HepG2 (cell line): ENCODE measurements at regions not wholly inside any gene's neighbourhood (a gene's known extent, or its start where the extent isn't known, plus 50 kb on each side); places are given as distances from the start of the nearest gene placed in this dataset.

ENCODE experiments used
- ATAC-seq: fragments of 200-7000 bp; cut with Tn5 transposase; 3 replicates; pipeline ENCODE4 v1.9.1; 2020; ENCODE audit warnings: mild to moderate bottlenecking, moderate library complexity
- BruUV-seq: library from RNA; stranded (reverse); fragments of 400-500 nt; replicated peaks from 2 replicates; lab custom pipeline; 2021; lab: Mats Ljungman, UMichigan
- CTCF ChIA-PET: fragments of 300-600 bp; formaldehyde crosslinking; extraction: SDS; loops from one replicate; lab custom pipeline; 2021; ENCODE audit warnings: low total read pairs, inconsistent platforms, low intra/inter-chr PET ratio; lab: Yijun Ruan, JAX
- POLR2A ChIA-PET: fragments of 350-600 bp; sonication (Branson Sonifier 250); formaldehyde crosslinking; loops from one replicate; lab custom pipeline; 2020; ENCODE audit warnings: antibody characterized with exemption, inconsistent platforms; lab: Yijun Ruan, JAX
- DNase-seq: peaks from one replicate; pipeline ENCODE4 v3.0.0-alpha.2; 2015; ENCODE audit warnings: low spot score
- FAIRE-seq: peaks from 3 replicates; lab custom pipeline; 2011; peaks lifted over from hg19 to GRCh38; lab: Jason Lieb, UNC
- H2AFZ ChIP-seq: one replicate; pipeline ENCODE4 v1.6.1; 2011; ENCODE audit warnings: low read length, inconsistent platforms
- H3K27ac ChIP-seq: fragments of 300-600 bp; 3 replicates; pipeline ENCODE4 v1.8.0; 2011; ENCODE audit warnings: mixed run types, mild to moderate bottlenecking, mixed read lengths, low read length, inconsistent platforms; ENCODE audit not compliant: insufficient read depth; ENCODE audit errors: extremely low read length
- H3K27me3 ChIP-seq, 2 experiments: fragments of 200-600 bp in 1 of 2; 2 replicates in 1 of 2; 3 replicates in 1 of 2; pipeline versions ENCODE4 v1.6.0 to v1.8.0; 2011; ENCODE audit warnings: low read length in 2 of 2, mild to moderate bottlenecking in 2 of 2, moderate library complexity in 2 of 2, inconsistent platforms in 1 of 2; ENCODE audit not compliant: insufficient read depth in 2 of 2, control insufficient read depth in 1 of 2
- H3K36me3 ChIP-seq, 2 experiments: fragments of 200-600 bp in 1 of 2; replicated peaks in 1 of 2; 2 replicates in 1 of 2; 3 replicates in 1 of 2; pipeline versions ENCODE4 v1.5.1 to v1.8.0; 2011; ENCODE audit warnings: low read length in 2 of 2, inconsistent platforms in 1 of 2; ENCODE audit not compliant: insufficient read depth in 2 of 2, control insufficient read depth in 1 of 2
- H3K4me1 ChIP-seq: 2 replicates; pipeline ENCODE4 v1.5.1; 2012; ENCODE audit warnings: low read length, inconsistent platforms; ENCODE audit not compliant: insufficient read depth
- H3K4me2 ChIP-seq: 2 replicates; pipeline ENCODE4 v1.6.0; 2011; ENCODE audit warnings: low read depth, low read length, inconsistent platforms
- H3K4me3 ChIP-seq, 3 experiments: fragments of 200-600 bp in 1 of 3; sonication (generic), shearing (Covaris generic) in 1 of 3; replicated peaks in 1 of 3; 2 replicates each; pipeline ENCODE4 v1.5.1; 2011 to 2016; ENCODE audit warnings: low read length in 3 of 3, inconsistent platforms in 2 of 3, low read depth in 2 of 3, mild to moderate bottlenecking in 2 of 3, control low read depth in 1 of 3, mixed read lengths in 1 of 3; ENCODE audit not compliant: insufficient read depth in 1 of 3
- H3K79me2 ChIP-seq: one replicate; pipeline ENCODE4 v1.6.1; 2011; ENCODE audit warnings: low read length, inconsistent platforms; ENCODE audit not compliant: insufficient read depth
- H3K9ac ChIP-seq: 2 replicates; pipeline ENCODE4 v1.6.0; 2011; ENCODE audit warnings: mild to moderate bottlenecking, low read depth, low read length, inconsistent platforms; ENCODE audit not compliant: insufficient read depth
- H3K9me3 ChIP-seq: 2 replicates; pipeline ENCODE4 v1.5.1; 2012; ENCODE audit warnings: mild to moderate bottlenecking, low read length
- H4K20me1 ChIP-seq: 2 replicates; pipeline ENCODE4 v1.6.0; 2011; ENCODE audit warnings: inconsistent platforms, mild to moderate bottlenecking, low read length, moderate library complexity; ENCODE audit not compliant: insufficient read depth
- ATF5 ChIP-seq: sonication (generic); formaldehyde crosslinking; IDR thresholded peaks from 2 replicates; pipeline ENCODE4 v1.4.0; 2020; ENCODE audit warnings: mild to moderate bottlenecking, low read depth, missing genetic modification reagents
- DBP ChIP-seq: sonication (generic); formaldehyde crosslinking; IDR thresholded peaks from 2 replicates; pipeline ENCODE4 v1.4.0; 2020; ENCODE audit warnings: missing genetic modification reagents; ENCODE audit errors: not compliant biosample characterization
- FIP1L1 ChIP-seq: fragments of 200-400 bp; formaldehyde crosslinking; IDR thresholded peaks from 2 replicates; pipeline ENCODE4 v1.6.1; 2018; ENCODE audit warnings: low read depth, mild to moderate bottlenecking, low read length, moderate library complexity, borderline replicate concordance; ENCODE audit not compliant: insufficient read depth
- FOXK1 ChIP-seq: sonication (generic); formaldehyde crosslinking; IDR thresholded peaks from 2 replicates; pipeline ENCODE4 v1.4.0; 2020; ENCODE audit warnings: low read depth, missing genetic modification reagents, borderline replicate concordance
- HDAC2 ChIP-seq: sonication (generic); formaldehyde crosslinking; IDR thresholded peaks from 2 replicates; pipeline ENCODE4 v1.4.0; 2020; ENCODE audit warnings: missing genetic modification reagents
- PHF8 ChIP-seq: sonication (generic); formaldehyde crosslinking; IDR thresholded peaks from 2 replicates; pipeline ENCODE4 v1.5.0; 2020; ENCODE audit warnings: missing genetic modification reagents
- SOX13 ChIP-seq, 3 experiments: fragments of 450-650 bp in 1 of 3; sonication (generic) in 1 of 3; formaldehyde crosslinking in 1 of 3; IDR thresholded peaks in 2 of 3; conservative IDR thresholded peaks in 1 of 3; 2 replicates each; pipeline versions ENCODE4 v1.5.0 to v1.6.1; 2016 to 2020; ENCODE audit warnings: antibody characterized with exemption in 1 of 3, mild to moderate bottlenecking in 1 of 3, missing compliant biosample characterization in 1 of 3, missing genetic modification reagents in 1 of 3, moderate library complexity in 1 of 3
- ZFY ChIP-seq: sonication (generic); formaldehyde crosslinking; IDR thresholded peaks from 2 replicates; pipeline ENCODE4 v1.4.0; 2020; ENCODE audit warnings: missing genetic modification reagents
- ZNF207 ChIP-seq: fragments of 450-650 bp; IDR thresholded peaks from 2 replicates; pipeline ENCODE4 v1.6.1; 2016; ENCODE audit warnings: antibody characterized with exemption, borderline replicate concordance
- ZNF567 ChIP-seq: sonication (generic); formaldehyde crosslinking; IDR thresholded peaks from 2 replicates; pipeline ENCODE4 v1.8.1; 2023; ENCODE audit warnings: mild to moderate bottlenecking, missing genetic modification reagents, borderline replicate concordance
- in situ Hi-C: cut with HindIII; loops from 2 replicates; pipeline ENCODE4 v1.10.0; 2017; ENCODE audit warnings: low pct_unique_long_range_greater_than_20kb; ENCODE audit not compliant: extremely low pct_ligation_motif_present
- intact Hi-C: fragments of 100-400 bp; cut with micrococcal nuclease; formaldehyde crosslinking; loops from one replicate; pipeline ENCODE4 v1.10.0; 2022; ENCODE audit not compliant: unreplicated experiment
- TF ChIP-seq, protein P1 (sequence below): sonication (generic); formaldehyde crosslinking; IDR thresholded peaks from 2 replicates; pipeline ENCODE4 v1.8.1; 2023; ENCODE audit warnings: mild to moderate bottlenecking, missing genetic modification reagents
- TF ChIP-seq, protein P2 (sequence below): sonication (generic); formaldehyde crosslinking; conservative IDR thresholded peaks from 2 replicates; pipeline ENCODE4 v1.4.0; 2020; ENCODE audit warnings: missing genetic modification reagents
- TF ChIP-seq, protein P3 (sequence below), 2 experiments: sonication (generic) in 1 of 2; formaldehyde crosslinking in 1 of 2; IDR thresholded peaks; 2 replicates each; pipeline versions ENCODE4 v1.4.0 to v1.6.1; 2016 to 2020; ENCODE audit warnings: borderline replicate concordance in 1 of 2, low read depth in 1 of 2, mild to moderate bottlenecking in 1 of 2, missing genetic modification reagents in 1 of 2

- ChIA-PET POLR2A (no interaction called here), CTCF (no interaction called here)
- FAIRE-seq = no peak
- no peak overlapping the region for H3K4me2 ChIP-seq
- no peak overlapping the region for H2AFZ ChIP-seq
- H3K4me1 ChIP-seq = no peaks in the 10 kb centered on the region
- in situ Hi-C loops = no loop called here
- H3K9ac ChIP-seq = no peak overlapping the region
- no peak overlapping the region for H3K4me3 ChIP-seq
- intact Hi-C loops = no loop called here
- H3K27ac ChIP-seq = no peak overlapping the region
- no peaks in the 10 kb centered on the region for H3K79me2 ChIP-seq
- H3K27me3 ChIP-seq = no peaks in the 10 kb centered on the region
- H4K20me1 ChIP-seq = no peaks in the 10 kb centered on the region
- no peaks in the 10 kb centered on the region for H3K36me3 ChIP-seq
- BruUV-seq = no TSS peak
- no peak for ATAC-seq
- H3K9me3 ChIP-seq = peaks cover 17% of the 10 kb centered on the region
- no peak for DNase-seq
- no peak for TF ChIP-seq ZNF207
- TF ChIP-seq, protein P1, sequence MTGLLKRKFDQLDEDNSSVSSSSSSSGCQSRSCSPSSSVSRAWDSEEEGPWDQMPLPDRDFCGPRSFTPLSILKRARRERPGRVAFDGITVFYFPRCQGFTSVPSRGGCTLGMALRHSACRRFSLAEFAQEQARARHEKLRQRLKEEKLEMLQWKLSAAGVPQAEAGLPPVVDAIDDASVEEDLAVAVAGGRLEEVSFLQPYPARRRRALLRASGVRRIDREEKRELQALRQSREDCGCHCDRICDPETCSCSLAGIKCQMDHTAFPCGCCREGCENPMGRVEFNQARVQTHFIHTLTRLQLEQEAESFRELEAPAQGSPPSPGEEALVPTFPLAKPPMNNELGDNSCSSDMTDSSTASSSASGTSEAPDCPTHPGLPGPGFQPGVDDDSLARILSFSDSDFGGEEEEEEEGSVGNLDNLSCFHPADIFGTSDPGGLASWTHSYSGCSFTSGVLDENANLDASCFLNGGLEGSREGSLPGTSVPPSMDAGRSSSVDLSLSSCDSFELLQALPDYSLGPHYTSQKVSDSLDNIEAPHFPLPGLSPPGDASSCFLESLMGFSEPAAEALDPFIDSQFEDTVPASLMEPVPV (CRISPR knock-in tag) = no peak
- TF ChIP-seq, protein P2, sequence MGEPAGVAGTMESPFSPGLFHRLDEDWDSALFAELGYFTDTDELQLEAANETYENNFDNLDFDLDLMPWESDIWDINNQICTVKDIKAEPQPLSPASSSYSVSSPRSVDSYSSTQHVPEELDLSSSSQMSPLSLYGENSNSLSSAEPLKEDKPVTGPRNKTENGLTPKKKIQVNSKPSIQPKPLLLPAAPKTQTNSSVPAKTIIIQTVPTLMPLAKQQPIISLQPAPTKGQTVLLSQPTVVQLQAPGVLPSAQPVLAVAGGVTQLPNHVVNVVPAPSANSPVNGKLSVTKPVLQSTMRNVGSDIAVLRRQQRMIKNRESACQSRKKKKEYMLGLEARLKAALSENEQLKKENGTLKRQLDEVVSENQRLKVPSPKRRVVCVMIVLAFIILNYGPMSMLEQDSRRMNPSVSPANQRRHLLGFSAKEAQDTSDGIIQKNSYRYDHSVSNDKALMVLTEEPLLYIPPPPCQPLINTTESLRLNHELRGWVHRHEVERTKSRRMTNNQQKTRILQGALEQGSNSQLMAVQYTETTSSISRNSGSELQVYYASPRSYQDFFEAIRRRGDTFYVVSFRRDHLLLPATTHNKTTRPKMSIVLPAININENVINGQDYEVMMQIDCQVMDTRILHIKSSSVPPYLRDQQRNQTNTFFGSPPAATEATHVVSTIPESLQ (CRISPR knock-in tag) = no peak
- no peak for TF ChIP-seq ZFY (CRISPR knock-in tag)
- no peak for TF ChIP-seq FIP1L1
- TF ChIP-seq, protein P3, sequence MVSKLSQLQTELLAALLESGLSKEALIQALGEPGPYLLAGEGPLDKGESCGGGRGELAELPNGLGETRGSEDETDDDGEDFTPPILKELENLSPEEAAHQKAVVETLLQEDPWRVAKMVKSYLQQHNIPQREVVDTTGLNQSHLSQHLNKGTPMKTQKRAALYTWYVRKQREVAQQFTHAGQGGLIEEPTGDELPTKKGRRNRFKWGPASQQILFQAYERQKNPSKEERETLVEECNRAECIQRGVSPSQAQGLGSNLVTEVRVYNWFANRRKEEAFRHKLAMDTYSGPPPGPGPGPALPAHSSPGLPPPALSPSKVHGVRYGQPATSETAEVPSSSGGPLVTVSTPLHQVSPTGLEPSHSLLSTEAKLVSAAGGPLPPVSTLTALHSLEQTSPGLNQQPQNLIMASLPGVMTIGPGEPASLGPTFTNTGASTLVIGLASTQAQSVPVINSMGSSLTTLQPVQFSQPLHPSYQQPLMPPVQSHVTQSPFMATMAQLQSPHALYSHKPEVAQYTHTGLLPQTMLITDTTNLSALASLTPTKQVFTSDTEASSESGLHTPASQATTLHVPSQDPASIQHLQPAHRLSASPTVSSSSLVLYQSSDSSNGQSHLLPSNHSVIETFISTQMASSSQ (IDR thresholded peaks at IDR 0.05; ENCODE audit: low read depth) = no peak
- TF ChIP-seq, protein P3 (CRISPR knock-in tag; IDR thresholded peaks at IDR 0.05; ENCODE audit: borderline replicate concordance) = no peak
- no peak for TF ChIP-seq FOXK1
- no peak for TF ChIP-seq DBP (CRISPR knock-in tag)
- TF ChIP-seq HDAC2 (CRISPR knock-in tag) = no peak
- no peak for TF ChIP-seq ZNF567 (CRISPR knock-in tag)
- no peak for TF ChIP-seq SOX13 (IDR thresholded peaks at IDR 0.05)
- TF ChIP-seq SOX13 (CRISPR knock-in tag; conservative IDR thresholded peaks at IDR 0.05 in 1 of 2, IDR thresholded peaks at IDR 0.05 in 1 of 2) = no peak
- no peak for TF ChIP-seq PHF8 (CRISPR knock-in tag)
- TF ChIP-seq ATF5 (CRISPR knock-in tag) = no peak
These were observed 416.5 kb upstream of the SMIM31 start for GRCh38 chr4:164337219-164337944.
